Liver (tissue), 3 donors: ENCODE measurements at regions not wholly inside any gene's neighbourhood (a gene's known extent, or its start where the extent isn't known, plus 50 kb on each side); places are given as distances from the start of the nearest gene placed in this dataset.

Experiments used
- ATF3 ChIP-seq: IDR thresholded peaks from 2 replicates; pipeline ENCODE4 v1.6.1; 2016; ENCODE audit warnings: antibody characterized with exemption
- FOXA2 ChIP-seq: IDR thresholded peaks from 2 replicates; pipeline ENCODE4 v1.6.1; 2016; ENCODE audit warnings: antibody characterized with exemption
- GABPA ChIP-seq, 2 donors: IDR thresholded peaks in 1 of 2; conservative IDR thresholded peaks in 1 of 2; 2 replicates each; pipeline ENCODE4 v1.6.1; 2016; ENCODE audit warnings: antibody characterized with exemption in 2 of 2, mild to moderate bottlenecking in 1 of 2, moderate library complexity in 1 of 2
- JUND ChIP-seq, 2 donors: IDR thresholded peaks; 2 replicates each; pipeline ENCODE4 v1.6.1; 2016; ENCODE audit warnings: antibody characterized with exemption in 2 of 2
- MAX ChIP-seq: IDR thresholded peaks from 2 replicates; pipeline ENCODE4 v1.6.1; 2016; ENCODE audit warnings: antibody characterized with exemption
- NR2F2 ChIP-seq: IDR thresholded peaks from 2 replicates; pipeline ENCODE4 v1.6.1; 2016; ENCODE audit warnings: antibody characterized with exemption
- RAD21 ChIP-seq, 2 donors: IDR thresholded peaks; 2 replicates each; pipeline ENCODE4 v1.6.1; 2016; ENCODE audit warnings: antibody characterized with exemption in 2 of 2, mild to moderate bottlenecking in 2 of 2
- RXRA ChIP-seq, 2 donors: IDR thresholded peaks; 2 replicates each; pipeline ENCODE4 v1.6.1; 2017 to 2018; ENCODE audit warnings: antibody characterized with exemption in 2 of 2, mild to moderate bottlenecking in 1 of 2
- SP1 ChIP-seq: IDR thresholded peaks from 2 replicates; pipeline ENCODE4 v1.6.1; 2018; ENCODE audit warnings: antibody characterized with exemption, mild to moderate bottlenecking
- TAF1 ChIP-seq: conservative IDR thresholded peaks from 2 replicates; pipeline ENCODE4 v1.6.1; 2016; ENCODE audit warnings: antibody characterized with exemption, mild to moderate bottlenecking
- YY1 ChIP-seq: IDR thresholded peaks from 2 replicates; pipeline ENCODE4 v1.6.1; 2016; ENCODE audit warnings: antibody characterized with exemption, mild to moderate bottlenecking
- ZBTB33 ChIP-seq: IDR thresholded peaks from 2 replicates; pipeline ENCODE4 v1.6.1; 2016; ENCODE audit warnings: antibody characterized with exemption
- TF ChIP-seq, protein P1 (sequence below): fragments of 150-350 bp; IDR thresholded peaks from 2 replicates; pipeline ENCODE4 v1.5.1; 2017; ENCODE audit warnings: improper control_type of control experiment, low read depth, low read length; ENCODE audit not compliant: missing input control
- TF ChIP-seq, protein P2 (sequence below): IDR thresholded peaks from 2 replicates; pipeline ENCODE4 v1.6.1; 2016; ENCODE audit warnings: antibody characterized with exemption, mild to moderate bottlenecking
- donor health status: healthy.
- donor health status: healthy.

- TF ChIP-seq, protein P1, sequence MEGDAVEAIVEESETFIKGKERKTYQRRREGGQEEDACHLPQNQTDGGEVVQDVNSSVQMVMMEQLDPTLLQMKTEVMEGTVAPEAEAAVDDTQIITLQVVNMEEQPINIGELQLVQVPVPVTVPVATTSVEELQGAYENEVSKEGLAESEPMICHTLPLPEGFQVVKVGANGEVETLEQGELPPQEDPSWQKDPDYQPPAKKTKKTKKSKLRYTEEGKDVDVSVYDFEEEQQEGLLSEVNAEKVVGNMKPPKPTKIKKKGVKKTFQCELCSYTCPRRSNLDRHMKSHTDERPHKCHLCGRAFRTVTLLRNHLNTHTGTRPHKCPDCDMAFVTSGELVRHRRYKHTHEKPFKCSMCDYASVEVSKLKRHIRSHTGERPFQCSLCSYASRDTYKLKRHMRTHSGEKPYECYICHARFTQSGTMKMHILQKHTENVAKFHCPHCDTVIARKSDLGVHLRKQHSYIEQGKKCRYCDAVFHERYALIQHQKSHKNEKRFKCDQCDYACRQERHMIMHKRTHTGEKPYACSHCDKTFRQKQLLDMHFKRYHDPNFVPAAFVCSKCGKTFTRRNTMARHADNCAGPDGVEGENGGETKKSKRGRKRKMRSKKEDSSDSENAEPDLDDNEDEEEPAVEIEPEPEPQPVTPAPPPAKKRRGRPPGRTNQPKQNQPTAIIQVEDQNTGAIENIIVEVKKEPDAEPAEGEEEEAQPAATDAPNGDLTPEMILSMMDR = no peak
- no peak for TF ChIP-seq NR2F2
- TF ChIP-seq ATF3 = no peak
- no peak for TF ChIP-seq YY1
- TF ChIP-seq TAF1 = no peak
- no peak for TF ChIP-seq ZBTB33
- no peak for TF ChIP-seq GABPA (IDR thresholded peaks at IDR 0.05 in 1 of 2, conservative IDR thresholded peaks at IDR 0.05 in 1 of 2)
- TF ChIP-seq RAD21 (IDR thresholded peaks at IDR 0.05) = no peak
- TF ChIP-seq, protein P2, sequence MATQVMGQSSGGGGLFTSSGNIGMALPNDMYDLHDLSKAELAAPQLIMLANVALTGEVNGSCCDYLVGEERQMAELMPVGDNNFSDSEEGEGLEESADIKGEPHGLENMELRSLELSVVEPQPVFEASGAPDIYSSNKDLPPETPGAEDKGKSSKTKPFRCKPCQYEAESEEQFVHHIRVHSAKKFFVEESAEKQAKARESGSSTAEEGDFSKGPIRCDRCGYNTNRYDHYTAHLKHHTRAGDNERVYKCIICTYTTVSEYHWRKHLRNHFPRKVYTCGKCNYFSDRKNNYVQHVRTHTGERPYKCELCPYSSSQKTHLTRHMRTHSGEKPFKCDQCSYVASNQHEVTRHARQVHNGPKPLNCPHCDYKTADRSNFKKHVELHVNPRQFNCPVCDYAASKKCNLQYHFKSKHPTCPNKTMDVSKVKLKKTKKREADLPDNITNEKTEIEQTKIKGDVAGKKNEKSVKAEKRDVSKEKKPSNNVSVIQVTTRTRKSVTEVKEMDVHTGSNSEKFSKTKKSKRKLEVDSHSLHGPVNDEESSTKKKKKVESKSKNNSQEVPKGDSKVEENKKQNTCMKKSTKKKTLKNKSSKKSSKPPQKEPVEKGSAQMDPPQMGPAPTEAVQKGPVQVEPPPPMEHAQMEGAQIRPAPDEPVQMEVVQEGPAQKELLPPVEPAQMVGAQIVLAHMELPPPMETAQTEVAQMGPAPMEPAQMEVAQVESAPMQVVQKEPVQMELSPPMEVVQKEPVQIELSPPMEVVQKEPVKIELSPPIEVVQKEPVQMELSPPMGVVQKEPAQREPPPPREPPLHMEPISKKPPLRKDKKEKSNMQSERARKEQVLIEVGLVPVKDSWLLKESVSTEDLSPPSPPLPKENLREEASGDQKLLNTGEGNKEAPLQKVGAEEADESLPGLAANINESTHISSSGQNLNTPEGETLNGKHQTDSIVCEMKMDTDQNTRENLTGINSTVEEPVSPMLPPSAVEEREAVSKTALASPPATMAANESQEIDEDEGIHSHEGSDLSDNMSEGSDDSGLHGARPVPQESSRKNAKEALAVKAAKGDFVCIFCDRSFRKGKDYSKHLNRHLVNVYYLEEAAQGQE = no peak
- TF ChIP-seq MAX = no peak
- no peak for TF ChIP-seq RXRA (IDR thresholded peaks at IDR 0.05)
- TF ChIP-seq JUND (IDR thresholded peaks at IDR 0.05) = no peak
- TF ChIP-seq FOXA2 = no peak
- TF ChIP-seq SP1 = no peak
Observed at GRCh38 chr19:13696839-13697238, 67.5 kb upstream of the MRI1 start.
